GM18909 (cell line): ENCODE measurements at regions not wholly inside any gene's neighbourhood (a gene's known extent, or its start where the extent isn't known, plus 50 kb on each side); places are given as distances from the start of the nearest gene placed in this dataset.

Source experiments
- ATAC-seq: cut with Tn5 transposase; IDR thresholded peaks from one replicate; pipeline ENCODE4 v1.9.1; 2021; ENCODE audit warnings: mild to moderate bottlenecking; ENCODE audit not compliant: unreplicated experiment, poor library complexity

- no peak for ATAC-seq
These were observed 78.4 kb upstream of the CDH11 start for GRCh38 chr16:65200156-65200773.

GRCh38 chr16:65196420-65197075, 74.7 kb upstream of the CDH11 start:
- no peak for ATAC-seq

- no peak for ATAC-seq
These were observed 74.1 kb upstream of the CDH11 start for GRCh38 chr16:65195998-65196397.

- no peak for ATAC-seq
These were observed 63.4 kb upstream of the CDH11 start for GRCh38 chr16:65185241-65185778.

GRCh38 chr16:65181071-65181561, 59.3 kb upstream of the CDH11 start:
- no peak for ATAC-seq

- no peak for ATAC-seq
These were observed 56.3 kb upstream of the CDH11 start for GRCh38 chr16:65178151-65178550.

GRCh38 chr16:65176603-65177002, 54.7 kb upstream of the CDH11 start:
- ATAC-seq = no peak

GRCh38 chr16:65172356-65172755, 50.5 kb upstream of the CDH11 start:
- no peak for ATAC-seq
